GM19023 (cell line): ENCODE measurements at regions not wholly inside any gene's neighbourhood (a gene's known extent, or its start where the extent isn't known, plus 50 kb on each side); places are given as distances from the start of the nearest gene placed in this dataset.
"Not testable (repeated sequence)": the region's sequence is repeated elsewhere in the genome, so short reads cannot be mapped to it uniquely, and the experiment has no call there.

ENCODE experiments used
- ATAC-seq: cut with Tn5 transposase; IDR thresholded peaks from one replicate; pipeline ENCODE4 v1.9.1; 2021; ENCODE audit warnings: mild to moderate bottlenecking, moderate library complexity; ENCODE audit not compliant: unreplicated experiment

- ATAC-seq: no peak
These were observed 611.7 kb downstream of the UTRN start for GRCh38 chr6:144896871-144897270.

DNA sequence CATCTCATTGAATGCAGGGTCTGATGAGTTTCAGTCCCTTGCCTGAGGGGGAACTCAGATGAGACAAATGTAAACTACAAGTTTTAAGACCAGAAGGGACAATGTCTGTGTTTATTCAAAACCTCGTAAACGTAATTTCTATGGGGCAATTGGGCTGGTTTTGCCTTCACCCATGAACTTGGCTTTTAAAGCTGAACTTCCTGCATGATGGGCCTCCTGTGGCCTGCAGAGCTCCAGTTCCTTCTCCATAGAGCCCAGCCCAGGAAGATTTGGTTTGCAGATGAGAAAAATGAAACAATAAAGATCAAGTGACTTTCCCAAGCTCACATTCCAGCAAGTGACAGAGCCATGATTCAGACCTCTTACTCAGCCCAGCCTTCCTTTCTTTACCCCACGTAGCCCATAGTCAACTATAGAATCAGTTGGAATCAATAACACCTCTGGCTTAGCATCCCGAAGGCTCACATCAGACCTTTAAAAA lies 612.3 kb downstream of the UTRN start:
- no peak for ATAC-seq

DNA sequence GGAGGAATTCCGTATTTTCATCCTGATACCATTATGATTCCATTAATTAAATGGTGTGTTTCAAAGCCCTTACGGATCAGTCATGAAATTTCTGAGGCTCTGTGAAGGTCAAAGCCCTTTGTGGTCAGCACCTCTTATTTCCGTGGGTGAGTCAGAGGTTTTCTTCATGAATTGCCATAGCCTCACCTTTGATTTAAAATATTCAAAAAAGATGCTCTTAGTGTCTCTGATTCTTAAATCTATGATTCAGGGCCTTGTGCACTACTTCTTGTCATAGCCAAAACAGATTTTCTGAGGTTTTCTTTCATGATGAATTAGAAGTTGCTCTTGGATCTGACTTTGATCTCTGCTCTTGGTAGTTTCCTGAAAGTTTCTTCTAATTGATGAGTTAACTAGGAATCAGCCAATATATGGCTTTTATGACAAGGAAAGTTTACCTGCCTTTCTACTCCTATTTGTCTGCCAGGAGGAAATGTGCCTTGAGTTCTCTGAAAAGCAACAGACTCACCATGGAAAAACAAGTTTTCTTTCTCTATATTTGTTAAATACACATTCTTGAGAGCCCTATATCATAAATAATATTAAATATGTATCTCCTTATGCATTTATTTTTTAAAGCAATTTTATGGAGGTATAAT lies 613.0 kb downstream of the UTRN start:
- no peak for ATAC-seq

DNA sequence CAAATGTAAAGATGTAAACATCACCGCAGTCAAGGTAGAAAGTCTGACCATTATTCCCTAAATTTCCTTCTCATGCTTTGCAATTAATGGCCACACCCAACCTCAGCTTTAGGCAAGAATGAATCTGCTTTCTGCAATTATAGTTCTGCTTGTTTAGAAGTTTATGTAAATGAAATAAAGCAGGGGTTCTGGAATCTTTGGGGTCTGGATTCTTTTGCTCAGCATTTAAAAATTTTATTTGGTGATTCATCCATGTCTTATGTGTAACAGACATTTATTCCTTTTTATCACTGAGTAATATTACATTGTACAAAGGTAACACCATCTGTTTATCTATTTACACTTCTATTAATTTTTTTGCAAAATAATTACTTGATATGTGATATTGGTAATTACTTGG lies 613.6 kb downstream of the UTRN start:
- ATAC-seq: no peak

DNA sequence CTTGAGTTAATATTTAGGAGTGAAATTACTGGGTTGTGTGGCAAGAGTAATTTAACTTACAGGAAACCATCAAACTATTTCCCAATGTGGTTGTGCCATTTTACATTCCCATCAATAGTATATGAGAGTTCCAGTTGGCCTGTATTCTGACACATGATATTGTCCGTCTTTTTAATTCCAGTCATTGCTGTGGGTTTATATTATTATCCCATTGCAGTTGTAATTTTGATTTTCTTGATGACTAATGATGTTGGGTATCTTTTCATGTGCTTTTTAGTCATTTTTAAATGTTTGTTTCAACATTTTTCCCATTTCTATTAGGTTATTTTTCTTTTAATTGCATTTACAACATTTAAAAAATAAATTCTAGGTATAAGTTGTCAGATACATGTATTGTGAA lies 614.0 kb downstream of the UTRN start:
- ATAC-seq: no peak

DNA sequence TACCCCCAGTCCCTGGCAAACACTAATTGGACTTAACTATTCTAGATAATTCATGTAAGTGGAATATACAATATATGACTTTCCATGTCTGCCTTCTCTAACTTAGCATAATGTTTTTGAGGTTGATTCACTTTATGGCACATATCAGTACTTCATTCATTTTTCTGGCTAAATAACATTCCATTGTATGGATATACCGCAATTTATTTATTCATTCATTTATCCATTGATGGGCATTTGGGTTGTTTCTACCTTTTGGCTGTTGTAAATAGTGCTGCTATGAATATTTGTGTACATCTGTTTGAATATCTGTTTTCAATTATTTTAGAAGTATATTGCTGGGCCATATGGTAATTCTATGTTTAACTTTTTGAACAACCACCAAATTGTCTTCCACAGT lies 616.3 kb downstream of the UTRN start:
- ATAC-seq: no peak

- ATAC-seq: no peak
These were observed 622.9 kb downstream of the UTRN start for GRCh38 chr6:144908004-144908403.

DNA sequence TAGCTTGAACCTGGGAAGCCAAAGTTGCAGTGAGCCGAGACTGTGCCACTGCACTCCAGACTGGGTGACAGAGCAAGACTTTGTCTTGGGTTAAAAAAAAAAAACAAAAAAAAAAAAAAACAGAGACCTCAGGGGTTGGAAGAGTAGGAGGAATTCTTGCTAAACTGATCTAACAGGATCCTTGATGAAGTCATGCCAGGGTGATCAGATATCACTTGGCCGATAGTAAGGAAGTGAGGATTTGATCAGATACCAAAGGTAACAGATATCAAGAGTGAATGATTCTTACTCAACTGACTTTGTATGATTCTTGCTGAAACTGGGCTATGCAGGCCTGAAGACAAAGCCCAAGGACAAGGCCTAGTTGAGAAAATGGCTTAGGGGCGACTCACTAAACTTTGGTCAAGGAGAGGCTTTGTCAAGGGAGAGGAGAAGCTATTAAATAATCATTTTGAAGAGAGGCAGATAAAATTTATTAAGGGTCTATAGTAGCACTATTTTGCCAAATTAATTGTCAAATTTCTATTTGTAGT lies 624.7 kb downstream of the UTRN start:
- no peak for ATAC-seq

DNA sequence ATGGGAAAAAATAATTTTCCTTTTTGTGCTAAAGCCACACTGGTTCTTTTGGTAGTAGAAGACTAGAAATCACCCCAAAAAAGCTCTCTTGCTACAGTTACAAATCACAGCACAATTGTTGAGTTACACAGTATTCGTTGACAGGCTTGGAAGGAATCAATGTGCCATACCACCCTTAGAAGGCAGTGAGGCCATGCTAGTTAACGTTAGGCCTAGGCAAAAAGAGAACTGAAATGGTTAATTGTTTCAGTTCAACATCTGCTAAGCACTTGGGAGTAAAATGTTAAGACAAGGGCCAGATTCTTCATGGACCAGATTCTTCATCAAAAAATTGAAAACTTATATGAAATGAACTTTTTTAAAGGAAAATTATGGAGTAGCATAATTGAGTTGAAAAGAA lies 626.2 kb downstream of the UTRN start:
- no peak for ATAC-seq

DNA sequence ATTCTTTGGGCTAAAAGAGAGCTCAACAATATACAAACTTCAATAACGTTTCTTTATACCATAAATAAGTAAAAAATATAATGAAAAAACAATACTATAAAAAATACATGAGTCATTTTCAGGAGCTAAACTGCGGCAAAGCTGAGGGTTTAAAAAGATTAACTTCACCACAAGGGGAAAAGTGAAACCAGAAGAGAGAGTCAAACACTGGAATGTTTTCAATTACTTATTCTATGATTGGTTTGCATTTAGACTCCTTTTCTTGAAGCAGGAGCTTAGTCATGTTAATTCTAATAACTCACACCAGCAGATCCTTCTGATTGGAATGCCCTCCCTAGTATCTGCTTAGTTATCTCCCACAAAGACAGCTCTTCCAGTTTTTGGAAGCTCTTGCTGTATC lies 627.3 kb downstream of the UTRN start:
- ATAC-seq: no peak

- no peak for ATAC-seq
These were observed 632.9 kb downstream of the UTRN start for GRCh38 chr6:144918073-144918472.

- no peak for ATAC-seq
These were observed 634.4 kb downstream of the UTRN start for GRCh38 chr6:144919560-144919959.

GRCh38 chr6:144920391-144920961 lies 635.3 kb downstream of the UTRN start:
- ATAC-seq: no peak

GRCh38 chr6:144921206-144921975 lies 636.3 kb downstream of the UTRN start:
- ATAC-seq: no peak

- no peak for ATAC-seq
These were observed 637.1 kb downstream of the UTRN start for GRCh38 chr6:144922120-144922722.

- ATAC-seq: not testable (repeated sequence)
These were observed 637.8 kb downstream of the UTRN start for GRCh38 chr6:144922771-144923490.

DNA sequence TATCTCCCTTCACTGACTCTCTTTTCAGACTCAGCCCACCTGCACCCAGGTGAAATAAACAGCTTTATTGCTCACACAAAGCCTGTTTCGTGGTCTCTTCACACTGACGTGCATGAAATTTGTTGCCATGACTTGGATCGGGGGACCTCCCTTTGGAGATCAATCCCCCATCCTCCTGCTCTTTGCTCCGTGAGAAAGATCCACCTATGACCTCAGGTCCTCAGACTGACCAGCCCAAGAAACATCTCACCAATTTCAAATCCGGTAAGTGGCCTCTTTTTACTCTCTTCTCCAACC lies 638.3 kb downstream of the UTRN start:
- not testable (repeated sequence) for ATAC-seq

DNA sequence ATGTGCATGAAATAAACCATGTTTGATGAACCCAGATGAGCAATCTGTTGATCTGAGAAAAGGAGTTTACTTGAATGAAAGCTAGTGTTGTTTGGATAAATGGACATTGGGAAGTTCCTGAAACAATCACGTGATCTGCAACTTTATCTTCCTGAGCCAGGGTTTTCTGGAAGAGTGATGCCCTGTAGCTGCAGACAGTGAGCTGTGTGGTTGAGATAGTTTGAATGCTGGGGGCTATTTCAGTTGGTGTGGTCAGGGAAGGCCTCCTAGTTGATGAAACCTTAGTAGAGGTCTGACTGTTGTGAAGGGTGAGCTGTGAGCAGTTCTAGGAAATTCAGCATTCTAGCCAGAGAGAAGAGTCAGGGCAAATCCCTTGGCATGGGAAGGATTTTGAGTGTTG lies 643.7 kb downstream of the UTRN start:
- ATAC-seq: no peak

DNA sequence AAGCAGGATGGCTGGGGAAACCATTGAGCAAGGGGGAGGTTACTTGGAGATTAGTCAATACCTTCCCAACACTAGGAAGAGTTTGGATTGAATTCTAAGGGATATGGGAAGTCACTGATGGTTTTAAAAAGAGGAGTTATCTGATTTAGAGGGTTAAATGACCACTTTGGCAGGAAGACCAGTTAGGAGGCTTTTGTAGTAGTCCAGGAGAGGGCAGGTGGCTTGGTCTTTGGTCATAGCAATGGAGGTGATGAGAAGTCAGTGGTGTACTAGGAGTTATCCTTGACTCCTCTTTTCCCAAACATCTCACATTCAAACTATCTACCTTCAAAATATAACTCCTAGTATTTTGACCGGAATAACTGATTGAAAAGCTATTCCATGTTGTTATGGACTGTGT lies 644.1 kb downstream of the UTRN start:
- no peak for ATAC-seq

GRCh38 chr6:144931172-144932035 lies 646.3 kb downstream of the UTRN start:
- ATAC-seq: no peak
